GM18861 (cell line): ENCODE measurements at regions not wholly inside any gene's neighbourhood (a gene's known extent, or its start where the extent isn't known, plus 50 kb on each side); places are given as distances from the start of the nearest gene placed in this dataset.

Experiments
- ATAC-seq: cut with Tn5 transposase; IDR thresholded peaks from one replicate; pipeline ENCODE4 v1.9.1; 2021; ENCODE audit not compliant: unreplicated experiment

DNA sequence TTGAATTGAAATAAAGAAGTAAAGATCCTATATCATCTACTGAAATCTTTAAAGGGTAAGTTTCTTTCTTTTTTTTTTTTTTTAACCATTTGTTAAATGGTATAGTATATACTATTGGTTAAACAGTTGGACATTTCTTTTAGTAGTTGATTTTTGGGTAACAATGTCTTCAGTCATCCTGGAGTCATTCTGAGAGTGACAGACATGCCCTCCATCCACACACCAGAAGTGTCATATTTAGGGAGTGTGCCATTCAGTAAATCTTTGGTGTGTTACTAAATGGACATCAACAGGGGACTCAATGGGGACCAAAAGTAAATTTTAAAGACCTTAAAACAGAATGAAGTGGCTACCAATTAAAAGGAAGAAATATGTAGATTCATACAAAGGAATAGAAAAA lies 50.8 kb upstream of the SLC39A10 start:
- ATAC-seq: no peak

DNA sequence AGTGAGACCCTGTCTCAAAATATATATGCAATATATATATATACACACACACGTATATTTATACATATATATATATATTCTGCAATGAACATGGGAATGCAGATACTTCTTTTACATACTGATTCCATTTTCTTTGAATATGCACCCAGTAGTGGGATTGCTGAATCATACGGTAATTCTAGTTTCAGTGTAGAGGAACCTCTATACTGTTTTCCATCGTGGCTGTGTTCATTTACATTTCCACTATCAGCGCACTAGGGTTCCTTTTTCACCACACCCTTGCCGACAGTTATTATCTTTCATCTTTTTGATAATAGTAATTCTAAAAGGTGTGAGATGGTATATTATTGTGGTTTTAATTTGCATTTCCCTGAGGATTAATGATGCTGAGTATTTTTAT lies 52.3 kb upstream of the SLC39A10 start:
- no peak for ATAC-seq

DNA sequence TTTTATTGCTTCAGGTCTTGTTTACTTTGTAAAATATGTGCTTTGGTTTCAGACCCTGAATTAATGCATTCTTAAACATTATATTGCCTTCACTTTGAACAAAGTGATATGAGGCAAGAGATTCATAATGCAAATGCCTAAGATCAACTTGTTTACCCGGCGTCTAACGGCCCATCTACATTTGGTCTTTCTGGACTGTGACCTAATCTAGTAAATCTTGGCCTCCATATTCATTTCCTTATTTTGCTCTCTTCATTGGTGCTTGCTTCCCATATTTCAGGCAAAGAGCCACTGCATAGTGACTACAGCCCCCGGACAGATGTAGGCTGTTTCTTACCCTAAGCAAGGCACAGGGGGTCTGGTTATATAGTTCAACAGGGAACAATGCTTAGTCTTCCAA lies 53.0 kb upstream of the SLC39A10 start:
- ATAC-seq: no peak

DNA sequence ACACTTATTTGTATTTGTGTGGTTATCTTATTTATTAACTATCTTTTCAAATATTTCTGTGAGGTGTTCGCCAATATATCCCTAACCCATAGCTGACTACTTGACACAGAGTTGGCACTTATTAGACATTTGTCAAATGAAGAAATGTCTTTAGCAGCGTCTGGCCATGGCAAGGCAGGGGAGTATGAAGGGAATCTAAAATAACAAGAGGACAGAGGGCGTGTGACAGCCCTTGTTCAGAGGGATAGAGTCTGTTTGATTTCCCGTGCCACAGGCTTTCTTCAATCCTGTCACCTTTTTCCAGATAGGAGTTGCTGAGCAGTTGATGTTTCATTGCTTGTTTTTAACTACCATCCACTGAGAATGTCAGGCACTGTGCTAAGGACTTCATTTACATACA lies 53.6 kb upstream of the SLC39A10 start:
- no peak for ATAC-seq

DNA sequence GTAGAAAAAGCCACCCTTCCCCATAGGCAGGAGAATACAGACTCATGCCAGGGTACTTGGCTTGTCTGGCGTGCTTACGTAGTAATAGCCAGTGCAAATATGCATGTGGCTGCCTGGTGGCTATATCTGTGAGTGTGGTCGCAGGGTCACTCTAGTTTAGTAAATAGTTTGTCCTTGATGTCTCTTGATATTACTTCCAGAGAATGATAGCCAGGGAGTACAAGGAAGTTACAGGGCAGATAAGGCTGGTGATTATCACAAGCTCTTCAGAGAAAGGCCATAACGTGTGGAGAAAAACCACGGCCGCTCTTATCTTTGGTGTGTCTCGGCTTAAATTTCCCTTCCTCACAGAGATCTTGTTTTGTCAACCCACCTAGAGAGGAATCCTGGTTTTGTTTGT lies 54.3 kb upstream of the SLC39A10 start:
- no peak for ATAC-seq

DNA sequence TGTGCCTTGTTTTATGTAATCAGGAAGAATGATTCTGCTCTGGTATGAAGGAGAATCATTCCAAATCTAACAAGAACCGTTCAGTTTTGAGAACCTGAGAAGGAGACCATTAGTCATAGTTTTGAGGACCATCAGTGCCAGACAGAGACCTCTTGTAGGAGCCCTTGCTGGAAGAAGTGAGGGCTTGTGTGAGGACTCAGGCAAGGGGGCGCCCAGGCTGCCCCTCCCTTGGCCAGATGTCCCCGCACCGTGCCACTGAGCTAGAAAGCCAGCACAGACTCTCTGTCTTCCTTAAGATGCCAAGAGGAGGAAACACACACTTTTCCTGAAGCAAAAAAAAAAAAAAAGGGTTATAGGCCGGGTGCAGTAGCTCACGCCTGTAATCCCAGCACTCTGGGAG lies 55.7 kb upstream of the SLC39A10 start:
- ATAC-seq: no peak

DNA sequence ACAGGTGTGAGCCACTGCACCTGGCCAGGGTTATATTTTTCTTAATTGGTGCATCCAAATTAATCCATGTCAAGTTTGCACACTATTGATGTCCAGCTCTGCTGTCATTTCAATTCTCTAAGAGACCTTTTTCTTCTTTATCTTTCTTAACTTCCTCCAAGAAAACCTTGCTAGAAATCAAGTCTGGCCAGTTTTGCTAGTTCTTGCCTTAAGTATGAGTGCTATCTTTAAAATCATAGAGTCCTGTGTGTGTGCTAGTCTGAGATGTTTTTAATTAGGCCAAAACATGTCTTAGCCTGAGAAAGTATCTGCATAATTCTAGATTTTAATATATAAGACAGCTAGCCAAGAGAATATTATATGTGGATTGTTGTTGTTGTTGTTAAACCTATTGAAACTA lies 56.2 kb upstream of the SLC39A10 start:
- ATAC-seq: no peak

DNA sequence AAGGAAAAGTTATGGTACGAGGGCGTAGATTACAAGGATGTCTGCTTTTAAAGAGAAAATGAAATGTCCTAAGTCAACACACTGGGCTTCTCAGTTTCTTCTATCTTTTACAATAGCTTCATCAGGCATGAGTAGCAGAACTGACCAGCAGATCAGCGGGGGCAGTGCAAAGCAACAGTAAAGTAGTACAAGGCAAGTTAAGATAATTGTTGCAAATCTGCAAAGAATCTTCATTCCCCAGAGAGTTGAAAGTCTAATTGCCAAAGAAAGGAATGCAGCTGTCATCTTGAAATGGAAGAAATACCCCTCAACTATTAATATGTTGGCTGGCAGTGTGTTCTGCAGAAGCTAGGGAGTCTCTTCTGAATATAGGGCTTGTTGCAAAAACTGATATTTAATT lies 60.2 kb upstream of the SLC39A10 start:
- no peak for ATAC-seq

DNA sequence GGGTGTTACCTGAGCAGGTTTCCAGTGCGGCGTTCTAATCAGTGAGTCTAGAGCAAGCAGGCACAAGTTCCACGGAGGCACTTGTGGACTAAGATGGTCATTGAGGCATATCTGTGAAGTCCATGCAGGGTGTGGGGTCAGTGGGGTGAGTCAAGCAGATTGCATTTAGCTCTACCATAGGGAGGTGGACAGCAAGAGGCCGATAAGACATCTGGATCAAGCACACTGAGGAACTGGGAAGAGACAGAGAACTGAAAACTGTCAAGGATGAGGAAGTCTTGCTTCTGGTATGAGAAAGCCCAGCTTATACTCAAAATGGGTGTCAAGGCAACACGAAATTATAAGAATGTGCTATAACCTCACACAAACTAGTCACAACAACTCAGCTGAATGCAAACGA lies 61.2 kb upstream of the SLC39A10 start:
- no peak for ATAC-seq

DNA sequence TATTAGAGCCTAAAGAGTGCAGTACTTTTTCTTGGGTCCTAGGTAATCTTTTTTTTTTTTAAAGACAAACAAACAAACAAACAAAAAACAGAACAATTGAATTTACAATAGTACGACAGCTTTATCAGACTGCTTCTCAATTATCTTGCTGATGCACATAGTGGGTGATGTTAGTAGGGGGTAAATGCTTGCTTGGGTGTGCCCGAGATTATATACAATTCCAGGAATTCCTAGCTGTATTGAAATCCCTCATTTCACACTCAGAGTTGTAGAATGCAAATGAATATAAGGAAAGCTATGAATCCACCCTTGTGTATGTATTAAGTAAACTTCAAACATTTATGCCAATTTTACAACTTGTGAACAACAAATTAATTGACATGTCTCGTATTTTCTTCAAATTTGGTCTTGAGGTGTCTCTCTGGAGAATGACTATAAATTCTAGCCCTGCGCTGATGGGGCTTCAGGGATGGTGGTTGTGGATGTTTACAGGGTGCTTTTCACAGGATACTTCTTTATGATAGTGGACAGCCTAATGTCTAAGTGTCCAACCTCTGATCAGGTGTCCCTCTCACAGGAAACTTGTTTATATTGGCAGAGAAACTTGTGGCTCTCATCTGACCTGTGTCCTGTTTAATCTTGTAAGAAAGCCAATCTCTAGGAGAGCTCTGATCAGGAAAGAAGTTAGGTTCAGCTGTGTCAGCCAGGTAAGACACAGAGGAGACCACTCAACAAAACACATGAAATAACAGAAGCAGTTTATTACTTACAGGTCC lies 61.9 kb upstream of the SLC39A10 start:
- ATAC-seq: no peak

DNA sequence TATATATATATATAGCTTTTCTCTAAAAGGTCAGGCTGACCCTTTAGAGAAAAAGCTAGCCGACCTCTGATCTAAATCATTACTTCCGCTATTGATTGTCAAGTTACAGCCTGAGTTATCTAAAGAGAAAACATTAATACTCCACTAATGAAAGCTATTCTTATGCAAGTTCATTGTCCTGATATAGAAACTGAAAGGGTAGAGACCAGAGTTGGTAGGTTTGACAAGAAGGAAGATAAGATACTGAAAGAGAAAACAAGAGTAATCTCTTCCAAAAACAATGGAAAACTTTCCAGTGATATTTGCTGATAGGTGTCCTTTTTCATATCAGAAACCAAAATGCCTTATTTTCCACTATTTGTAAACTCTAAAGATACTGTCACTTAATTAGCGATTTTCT lies 62.8 kb upstream of the SLC39A10 start:
- peak; percentile 63 for ATAC-seq

DNA sequence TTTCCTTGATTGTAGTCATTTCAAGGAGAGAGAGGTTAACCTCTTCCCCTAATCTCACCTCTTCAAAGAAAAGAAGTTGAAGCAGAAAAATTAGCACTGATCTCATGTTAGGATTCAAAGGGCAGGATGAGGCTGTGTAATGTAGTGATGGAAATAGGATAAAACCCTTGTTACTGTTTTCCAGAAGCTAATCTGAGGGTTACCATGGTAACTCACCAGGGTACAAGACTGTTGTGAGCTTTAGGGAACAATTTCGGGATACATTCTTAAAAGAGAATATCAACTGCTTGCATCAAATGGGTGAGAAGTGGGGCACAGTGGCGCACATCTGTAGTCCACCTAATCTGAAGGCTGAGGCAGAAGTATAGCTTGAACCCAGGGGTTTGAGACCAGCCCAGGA lies 64.9 kb upstream of the SLC39A10 start:
- ATAC-seq: no peak

DNA sequence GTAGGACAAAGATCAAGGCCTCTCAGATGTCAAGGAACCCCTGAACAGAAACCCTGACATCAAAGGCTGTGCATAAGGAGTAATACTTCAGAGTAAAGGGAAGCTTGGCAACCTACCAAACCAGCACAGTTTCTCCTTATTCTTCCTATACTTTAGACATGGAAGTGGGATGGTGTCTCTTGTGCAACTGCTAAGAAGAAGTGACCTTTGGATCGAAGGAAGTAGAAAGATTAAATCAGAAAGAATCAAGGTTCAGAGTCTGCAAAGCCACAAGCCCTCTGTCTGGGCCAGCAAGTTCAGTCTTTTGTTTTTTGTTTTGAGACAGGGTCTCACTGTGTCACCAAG lies 66.2 kb upstream of the SLC39A10 start:
- no peak for ATAC-seq

DNA sequence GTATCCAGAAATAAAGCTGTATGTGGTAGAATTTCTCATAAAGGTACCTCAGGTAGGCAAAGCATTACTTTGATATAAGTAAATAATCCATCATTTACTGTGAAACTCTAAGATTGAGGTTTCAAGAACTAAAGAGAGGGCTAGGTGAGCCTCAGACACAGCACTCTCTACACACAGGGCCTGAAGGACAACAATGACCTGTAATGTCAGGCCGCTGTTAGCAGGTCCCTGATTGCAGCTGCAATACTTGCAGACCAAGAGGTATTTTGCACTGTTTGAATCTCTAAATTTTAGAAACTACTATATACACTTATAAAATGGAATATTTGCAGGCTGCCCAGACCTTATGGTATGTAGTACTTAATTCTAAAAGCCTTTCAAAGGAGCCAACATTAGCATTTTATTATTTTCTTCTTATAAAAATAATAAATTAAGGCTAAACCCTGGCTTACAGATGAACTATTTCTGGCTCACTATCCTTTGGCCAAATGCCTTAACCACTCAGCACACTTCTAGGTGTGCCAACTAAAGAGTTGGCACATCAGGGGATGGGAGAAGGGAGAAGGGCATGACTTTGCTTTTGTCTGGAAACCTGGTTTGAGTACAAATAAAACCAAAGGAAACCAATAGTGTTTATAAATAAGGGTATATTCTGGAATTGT lies 66.7 kb upstream of the SLC39A10 start:
- no peak for ATAC-seq

DNA sequence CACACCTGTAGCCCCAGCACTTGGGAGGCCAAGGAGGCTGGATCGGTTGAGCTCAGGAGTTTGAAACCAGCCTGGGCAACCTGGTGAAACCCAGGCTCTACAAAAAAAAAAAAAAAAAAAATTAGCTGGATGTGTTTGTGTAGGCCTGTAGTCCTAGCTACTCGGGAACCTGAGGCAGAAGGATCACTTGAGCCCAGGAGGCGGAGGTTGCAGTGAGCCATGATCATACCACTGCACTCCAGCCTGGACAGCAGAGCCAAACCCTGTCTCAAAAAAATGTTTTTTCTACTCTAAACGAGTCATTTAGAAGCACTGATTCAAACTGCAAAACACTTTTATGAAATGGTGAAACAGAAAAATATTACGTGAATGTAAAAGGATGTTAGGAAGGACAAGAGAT lies 69.1 kb upstream of the SLC39A10 start:
- ATAC-seq: no peak

DNA sequence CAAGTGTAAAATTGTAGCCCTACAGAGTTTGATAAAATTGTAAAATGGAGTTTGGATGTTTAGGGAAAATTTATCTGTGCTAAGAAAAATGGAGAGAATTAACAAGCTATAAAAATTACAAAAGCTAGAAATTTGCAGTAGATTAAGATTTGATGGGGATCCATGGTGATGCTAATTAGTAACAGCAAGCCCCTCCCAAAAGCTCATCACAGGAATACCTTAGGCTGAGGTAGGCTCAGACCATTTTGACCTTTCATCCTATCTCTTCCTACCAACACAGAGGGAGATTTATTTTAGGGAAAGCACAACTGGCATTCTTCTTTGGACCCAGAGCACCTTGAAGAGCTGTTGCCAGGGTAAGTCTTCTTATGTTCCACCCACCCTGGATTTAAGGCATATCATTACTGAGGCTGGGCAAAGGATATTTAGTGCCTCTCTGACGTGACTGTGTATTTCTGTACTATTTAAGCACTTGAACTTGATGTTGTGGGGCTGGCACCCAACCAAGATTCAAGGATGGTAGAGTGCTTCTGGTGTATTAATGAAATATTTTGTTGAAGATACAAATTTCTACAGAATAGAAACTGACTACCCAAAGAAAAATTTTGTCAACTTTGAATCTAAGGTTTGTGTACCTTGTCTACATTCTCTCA lies 70.8 kb upstream of the SLC39A10 start:
- ATAC-seq: no peak

DNA sequence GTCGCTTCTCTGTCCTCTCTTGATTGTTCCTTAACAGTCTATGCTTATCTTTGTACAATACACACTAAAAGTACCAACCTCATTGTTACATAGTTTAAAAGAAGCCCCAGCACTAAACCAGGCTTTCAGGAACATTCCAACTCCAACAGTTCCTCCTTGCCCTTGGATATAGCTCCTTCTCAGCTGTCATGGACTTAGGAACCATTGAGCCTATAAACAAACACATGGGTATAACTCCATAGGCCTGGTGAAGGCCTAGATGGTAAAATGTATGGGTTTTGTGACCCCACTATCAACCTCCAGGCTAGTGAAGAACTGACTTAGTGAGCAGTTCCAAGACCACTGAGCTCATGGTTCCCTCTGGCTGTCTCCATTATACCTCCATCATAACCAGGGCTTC lies 74.8 kb upstream of the SLC39A10 start:
- ATAC-seq: no peak

DNA sequence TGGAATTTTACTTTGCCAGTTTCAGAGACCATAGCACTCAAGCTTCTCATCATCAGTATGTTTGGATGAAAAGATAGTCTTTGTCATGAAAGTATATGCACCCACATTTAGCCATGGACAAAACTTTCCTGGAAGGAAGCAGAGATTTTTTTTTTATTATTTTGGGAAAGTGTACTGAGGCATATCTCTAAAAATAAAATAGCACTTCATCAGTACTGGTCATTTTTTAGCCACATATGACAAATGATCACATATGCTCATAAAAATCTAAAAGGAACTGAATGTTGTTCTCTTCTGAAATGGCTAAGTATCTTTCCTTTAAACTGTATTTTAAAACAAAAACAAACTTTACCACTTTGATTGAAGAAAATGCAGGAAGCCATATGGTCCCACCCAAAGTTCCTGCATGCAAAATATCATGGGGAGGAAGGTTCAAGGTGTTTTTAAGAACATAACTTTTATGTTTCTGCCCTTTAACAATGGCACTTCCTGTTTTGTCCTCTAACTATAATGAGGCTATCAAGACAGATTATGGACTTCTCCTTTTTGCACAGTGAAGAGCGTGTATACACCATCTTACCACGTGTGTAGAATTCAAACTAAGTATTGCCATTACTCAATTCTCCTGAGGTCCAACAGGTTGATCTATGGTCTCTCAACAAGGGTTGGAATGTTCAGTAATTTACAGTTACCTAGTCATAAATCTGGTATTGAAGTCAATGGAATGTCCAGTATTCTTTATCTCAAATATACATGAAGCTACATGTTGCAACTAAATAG lies 77.1 kb upstream of the SLC39A10 start:
- peak; percentile 60 for ATAC-seq

DNA sequence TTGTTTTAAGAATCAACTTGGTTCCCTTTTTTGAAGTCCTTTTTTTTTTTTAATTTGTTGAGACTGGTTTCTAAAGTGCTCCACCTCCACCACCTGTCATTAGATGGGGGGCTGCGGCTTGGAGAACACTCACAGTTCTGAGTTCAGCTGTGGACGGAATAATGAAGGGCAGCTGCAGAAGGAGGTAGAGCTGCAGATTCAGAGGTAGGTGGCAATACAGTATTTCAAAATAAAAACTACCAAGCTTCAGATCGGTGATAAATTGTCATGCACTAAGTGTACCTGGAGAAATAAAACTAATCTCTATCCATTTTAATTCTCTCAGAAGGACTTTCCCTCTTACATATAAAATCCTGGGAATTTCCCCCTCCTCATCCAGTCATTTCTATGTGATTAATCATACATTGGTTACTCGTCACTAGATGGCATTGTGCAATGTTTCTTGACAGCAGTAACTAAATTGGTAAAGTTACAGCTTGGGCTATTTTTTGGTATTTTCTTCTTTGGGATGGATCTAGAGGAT lies 81.1 kb upstream of the SLC39A10 start:
- peak; percentile 67 for ATAC-seq

DNA sequence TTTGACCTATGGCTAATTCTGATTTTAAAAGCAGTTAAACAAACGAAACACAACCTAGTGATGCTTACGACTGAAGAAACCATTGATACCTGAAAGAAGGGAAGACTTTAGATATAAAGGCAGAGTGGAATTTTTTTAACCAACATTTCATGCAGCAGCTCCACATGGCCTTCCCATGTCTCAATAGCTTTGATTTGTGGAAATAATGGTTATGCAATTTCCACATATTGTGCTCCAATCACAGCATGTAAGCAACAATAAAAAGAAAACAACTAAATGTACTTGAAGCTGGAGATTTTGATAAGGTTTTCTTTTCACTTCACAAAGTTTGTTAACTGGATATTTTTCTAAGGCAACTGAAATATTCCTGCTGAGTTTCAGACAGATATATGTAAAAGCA lies 82.0 kb upstream of the SLC39A10 start:
- ATAC-seq: no peak

DNA sequence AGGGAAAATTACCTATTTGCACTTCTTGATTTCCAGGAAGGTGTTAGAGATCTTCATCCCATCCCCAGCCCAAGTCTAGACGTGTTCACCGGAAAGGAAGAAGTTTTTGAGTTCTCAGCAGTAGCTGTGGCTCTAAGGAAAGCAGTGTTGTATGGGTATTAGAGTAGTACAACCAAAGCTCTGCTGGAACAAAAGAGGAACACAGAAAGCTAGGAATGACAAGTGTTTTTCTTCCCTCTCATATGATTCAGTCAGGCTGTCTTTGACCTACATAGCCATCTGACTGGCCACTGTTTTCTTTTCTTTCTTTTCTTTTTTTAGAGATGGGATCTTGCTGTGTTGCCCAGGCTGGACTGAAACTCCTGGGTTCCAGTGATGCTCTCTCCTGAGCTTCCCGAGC lies 82.7 kb upstream of the SLC39A10 start:
- no peak for ATAC-seq
